ENCODE measurements at regions not wholly inside any gene's neighbourhood (a gene's known extent, or its start where the extent isn't known, plus 50 kb on each side); places are given as distances from the start of the nearest gene placed in this dataset.
"Not testable (repeated sequence)": the region's sequence is repeated elsewhere in the genome, so short reads cannot be mapped to it uniquely, and the experiment has no call there.

DNA sequence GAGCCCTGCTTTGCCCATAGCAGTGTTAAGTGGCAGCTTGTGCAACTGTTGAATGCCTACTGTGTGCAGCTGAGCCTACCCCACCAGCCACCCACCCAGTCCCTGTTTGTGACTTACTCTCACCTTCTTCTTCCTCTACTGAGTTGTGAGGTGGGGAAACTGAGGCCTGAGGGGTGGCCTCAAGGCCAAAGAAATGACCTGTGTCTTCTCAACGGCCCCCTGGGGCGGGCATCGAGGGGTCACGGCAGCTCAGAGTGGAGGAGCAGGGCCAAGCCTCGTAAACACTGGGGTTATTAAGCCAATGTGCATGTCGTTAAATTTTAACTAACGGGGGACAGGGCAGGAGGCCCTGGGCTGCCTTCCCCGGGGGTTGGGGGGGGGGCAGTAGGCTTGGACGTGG lies 369.6 kb upstream of the ZNF722 start:
- TF ChIP-seq, protein P1, sequence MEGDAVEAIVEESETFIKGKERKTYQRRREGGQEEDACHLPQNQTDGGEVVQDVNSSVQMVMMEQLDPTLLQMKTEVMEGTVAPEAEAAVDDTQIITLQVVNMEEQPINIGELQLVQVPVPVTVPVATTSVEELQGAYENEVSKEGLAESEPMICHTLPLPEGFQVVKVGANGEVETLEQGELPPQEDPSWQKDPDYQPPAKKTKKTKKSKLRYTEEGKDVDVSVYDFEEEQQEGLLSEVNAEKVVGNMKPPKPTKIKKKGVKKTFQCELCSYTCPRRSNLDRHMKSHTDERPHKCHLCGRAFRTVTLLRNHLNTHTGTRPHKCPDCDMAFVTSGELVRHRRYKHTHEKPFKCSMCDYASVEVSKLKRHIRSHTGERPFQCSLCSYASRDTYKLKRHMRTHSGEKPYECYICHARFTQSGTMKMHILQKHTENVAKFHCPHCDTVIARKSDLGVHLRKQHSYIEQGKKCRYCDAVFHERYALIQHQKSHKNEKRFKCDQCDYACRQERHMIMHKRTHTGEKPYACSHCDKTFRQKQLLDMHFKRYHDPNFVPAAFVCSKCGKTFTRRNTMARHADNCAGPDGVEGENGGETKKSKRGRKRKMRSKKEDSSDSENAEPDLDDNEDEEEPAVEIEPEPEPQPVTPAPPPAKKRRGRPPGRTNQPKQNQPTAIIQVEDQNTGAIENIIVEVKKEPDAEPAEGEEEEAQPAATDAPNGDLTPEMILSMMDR (IDR thresholded peaks at IDR 0.05), result not testable (repeated sequence)
- not testable (repeated sequence) for TF ChIP-seq POLR2AphosphoS5 (IDR thresholded peaks at IDR 0.05)
